Gastrocnemius medialis (tissue), 4 donors: ENCODE measurements at regions not wholly inside any gene's neighbourhood (a gene's known extent, or its start where the extent isn't known, plus 50 kb on each side); places are given as distances from the start of the nearest gene placed in this dataset.

Experiments used
- CTCF ChIP-seq, 5 experiments: fragments of 450-650 bp in 3 of 5; fragments of 200-600 bp in 2 of 5; sonication (generic) in 2 of 5; IDR thresholded peaks in 4 of 5; conservative IDR thresholded peaks in 1 of 5; 1 replicate in 4 of 5; 2 replicates in 1 of 5; pipeline ENCODE4 v1.5.1; 2016 to 2019; ENCODE audit warnings: antibody characterized with exemption in 5 of 5, mild to moderate bottlenecking in 3 of 5, moderate library complexity in 3 of 5
- POLR2A ChIP-seq, 2 donors: fragments of 450-650 bp; IDR thresholded peaks; one replicate each; pipeline ENCODE4 v1.6.1; 2017; ENCODE audit warnings: antibody characterized with exemption in 2 of 2, mild to moderate bottlenecking in 2 of 2, moderate library complexity in 2 of 2

- no peak for TF ChIP-seq CTCF (IDR thresholded peaks at IDR 0.05 in 4 of 5, conservative IDR thresholded peaks at IDR 0.05 in 1 of 5)
- TF ChIP-seq POLR2A (IDR thresholded peaks at IDR 0.05) = no peak
These were observed 177.1 kb downstream of the BCL11B start for GRCh38 chr14:99094901-99095300.
